ENCODE measurements at regions not wholly inside any gene's neighbourhood (a gene's known extent, or its start where the extent isn't known, plus 50 kb on each side); places are given as distances from the start of the nearest gene placed in this dataset.
A peak's percentile ranks its signal among the peaks of the same experiment; 100 is the strongest.

- no peaks in the 10 kb centered on the region for H3K9me3 ChIP-seq (ENCODE audit: low read depth)
- no peaks in the 10 kb centered on the region for H3K9me2 ChIP-seq (ENCODE audit: insufficient read depth)
- H3K9ac ChIP-seq = no peak overlapping the region
- H2AFZ ChIP-seq = no peak overlapping the region
- H3K79me2 ChIP-seq (ENCODE audit: insufficient read depth) = no peaks in the 10 kb centered on the region
- peaks cover 23% of the 10 kb centered on the region for H3F3A ChIP-seq (ENCODE audit: insufficient read depth)
- in situ Hi-C loops (cut with MboI) = no loop called here
- WGBS, 2 experiments (ENCODE audit: low coverage in 1 of 2, low lambda C conversion rate in 2 of 2, missing lambda C conversion rate in 2 of 2) = 79 to 82% methylated on average over 3 of the region's 3 CpGs
- no peak overlapping the region for H3K4me3 ChIP-seq
- H3K4me2 ChIP-seq (ENCODE audit: unreplicated experiment) = no peak overlapping the region
- no peaks in the 10 kb centered on the region for H3K36me3 ChIP-seq (ENCODE audit: low read depth)
- H3K27ac ChIP-seq = peak overlapping the region; percentile 27
- no peaks in the 10 kb centered on the region for H4K20me1 ChIP-seq (ENCODE audit: insufficient read depth)
- no peaks in the 10 kb centered on the region for H3K27me3 ChIP-seq (replicated peaks; ENCODE audit: insufficient read depth)
- peaks cover 28% of the 10 kb centered on the region for H3K4me1 ChIP-seq (ENCODE audit: insufficient read depth)
- TF ChIP-seq EZH2phosphoT487 (IDR thresholded peaks at IDR 0.05; ENCODE audit: insufficient read depth, low read depth) = no peak
- TF ChIP-seq EZH2 (IDR thresholded peaks at IDR 0.05; ENCODE audit: insufficient read depth, poor library complexity, severe bottlenecking) = no peak
- DNase-seq = no peak
Measured at GRCh38 chr3:134095005-134095404, 65.3 kb upstream of the SLCO2A1 start.

- Histone ChIP-seq H3K36me3 (ENCODE audit: low read depth) (no peaks in the 10 kb centered on the region), H3K4me3 (no peak overlapping the region), H3K4me2 (ENCODE audit: unreplicated experiment) (no peak overlapping the region), H3K9me3 (ENCODE audit: low read depth) (no peaks in the 10 kb centered on the region), H3K27me3 (replicated peaks; ENCODE audit: insufficient read depth) (no peaks in the 10 kb centered on the region), H4K20me1 (ENCODE audit: insufficient read depth) (no peaks in the 10 kb centered on the region), H3K27ac (peak overlapping the region; percentile 60), H3K4me1 (ENCODE audit: insufficient read depth) (peaks cover 33% of the 10 kb centered on the region), H3F3A (ENCODE audit: insufficient read depth) (peaks cover 28% of the 10 kb centered on the region), H3K79me2 (ENCODE audit: insufficient read depth) (no peaks in the 10 kb centered on the region), H2AFZ (no peak overlapping the region), H3K9me2 (ENCODE audit: insufficient read depth) (no peaks in the 10 kb centered on the region), H3K9ac (no peak overlapping the region)
- WGBS, 2 experiments (ENCODE audit: low coverage in 1 of 2, low lambda C conversion rate in 2 of 2, missing lambda C conversion rate in 2 of 2) = 23 to 29% methylated on average over 3 of the region's 3 CpGs
- peak; percentile 78 for DNase-seq
- in situ Hi-C loops (cut with MboI) = no loop called here
- TF ChIP-seq EZH2 (IDR thresholded peaks at IDR 0.05; ENCODE audit: insufficient read depth, poor library complexity, severe bottlenecking) (no peak), EZH2phosphoT487 (IDR thresholded peaks at IDR 0.05; ENCODE audit: insufficient read depth, low read depth) (no peak)
Measured at GRCh38 chr3:134094491-134094890, 64.8 kb upstream of the SLCO2A1 start.

- Histone ChIP-seq H3K79me2 (ENCODE audit: insufficient read depth) (no peaks in the 10 kb centered on the region), H3K27ac (peak overlapping the region; percentile 60), H3K27me3 (replicated peaks; ENCODE audit: insufficient read depth) (no peaks in the 10 kb centered on the region), H3K4me2 (ENCODE audit: unreplicated experiment) (no peak overlapping the region), H4K20me1 (ENCODE audit: insufficient read depth) (no peaks in the 10 kb centered on the region), H3K4me1 (ENCODE audit: insufficient read depth) (peaks cover 36% of the 10 kb centered on the region), H3K9ac (no peak overlapping the region), H3K9me2 (ENCODE audit: insufficient read depth) (no peaks in the 10 kb centered on the region), H2AFZ (no peak overlapping the region), H3K4me3 (no peak overlapping the region), H3F3A (ENCODE audit: insufficient read depth) (peaks cover 30% of the 10 kb centered on the region), H3K9me3 (ENCODE audit: low read depth) (no peaks in the 10 kb centered on the region), H3K36me3 (ENCODE audit: low read depth) (no peaks in the 10 kb centered on the region)
- TF ChIP-seq EZH2phosphoT487 (IDR thresholded peaks at IDR 0.05; ENCODE audit: insufficient read depth, low read depth) (no peak), EZH2 (IDR thresholded peaks at IDR 0.05; ENCODE audit: insufficient read depth, poor library complexity, severe bottlenecking) (no peak)
- peak; percentile 48 for DNase-seq
- in situ Hi-C loops (cut with MboI) = no loop called here
- 67 to 79% methylated on average over 2 of the region's 2 CpGs for WGBS, 2 experiments (ENCODE audit: low coverage in 1 of 2, low lambda C conversion rate in 2 of 2, missing lambda C conversion rate in 2 of 2)
Measured at GRCh38 chr3:134093956-134094355, 64.2 kb upstream of the SLCO2A1 start.

- peaks cover 30% of the 10 kb centered on the region for H3F3A ChIP-seq (ENCODE audit: insufficient read depth)
- no peak overlapping the region for H3K4me3 ChIP-seq
- no peaks in the 10 kb centered on the region for H3K36me3 ChIP-seq (ENCODE audit: low read depth)
- DNase-seq = no peak
- no peaks in the 10 kb centered on the region for H3K9me2 ChIP-seq (ENCODE audit: insufficient read depth)
- H3K9ac ChIP-seq = no peak overlapping the region
- no peaks in the 10 kb centered on the region for H4K20me1 ChIP-seq (ENCODE audit: insufficient read depth)
- WGBS, 2 experiments (ENCODE audit: low coverage in 1 of 2, low lambda C conversion rate in 2 of 2, missing lambda C conversion rate in 2 of 2) = 76 to 83% methylated on average over 6 of the region's 6 CpGs
- H3K27me3 ChIP-seq (replicated peaks; ENCODE audit: insufficient read depth) = no peaks in the 10 kb centered on the region
- H3K4me1 ChIP-seq (ENCODE audit: insufficient read depth) = peaks cover 36% of the 10 kb centered on the region
- H3K4me2 ChIP-seq (ENCODE audit: unreplicated experiment) = no peak overlapping the region
- in situ Hi-C loops (cut with MboI) = no loop called here
- no peaks in the 10 kb centered on the region for H3K79me2 ChIP-seq (ENCODE audit: insufficient read depth)
- no peak overlapping the region for H2AFZ ChIP-seq
- no peak for TF ChIP-seq EZH2 (IDR thresholded peaks at IDR 0.05; ENCODE audit: insufficient read depth, poor library complexity, severe bottlenecking)
- no peak for TF ChIP-seq EZH2phosphoT487 (IDR thresholded peaks at IDR 0.05; ENCODE audit: insufficient read depth, low read depth)
- no peak overlapping the region for H3K27ac ChIP-seq
- no peaks in the 10 kb centered on the region for H3K9me3 ChIP-seq (ENCODE audit: low read depth)
Measured at GRCh38 chr3:134092208-134092701, 62.5 kb upstream of the SLCO2A1 start.

GRCh38 chr3:134090031-134090430, 60.3 kb upstream of the SLCO2A1 start:
- Histone ChIP-seq H3K9me3 (ENCODE audit: low read depth) (no peaks in the 10 kb centered on the region), H3K27me3 (replicated peaks; ENCODE audit: insufficient read depth) (no peaks in the 10 kb centered on the region), H3F3A (ENCODE audit: insufficient read depth) (peaks cover 30% of the 10 kb centered on the region; the same call in 1 of the 2 replicates), H3K79me2 (ENCODE audit: insufficient read depth) (no peaks in the 10 kb centered on the region), H4K20me1 (ENCODE audit: insufficient read depth) (no peaks in the 10 kb centered on the region), H3K9me2 (ENCODE audit: insufficient read depth) (no peaks in the 10 kb centered on the region), H3K4me3 (no peak overlapping the region), H3K36me3 (ENCODE audit: low read depth) (no peaks in the 10 kb centered on the region), H3K4me2 (ENCODE audit: unreplicated experiment) (peak overlapping the region; percentile 8), H3K27ac (peak overlapping the region; percentile 40), H3K9ac (0 out of 2 replicates have a peak overlapping the region, but pooled peaks have one; percentile 8), H3K4me1 (ENCODE audit: insufficient read depth) (peaks cover 32% of the 10 kb centered on the region), H2AFZ (no peak overlapping the region)
- in situ Hi-C loops (cut with MboI) = no loop called here
- 85 to 90% methylated on average over 2 of the region's 2 CpGs for WGBS, 2 experiments (ENCODE audit: low coverage in 1 of 2, low lambda C conversion rate in 2 of 2, missing lambda C conversion rate in 2 of 2)
- DNase-seq = peak; percentile 72
- no peak for TF ChIP-seq EZH2 (IDR thresholded peaks at IDR 0.05; ENCODE audit: insufficient read depth, poor library complexity, severe bottlenecking)
- no peak for TF ChIP-seq EZH2phosphoT487 (IDR thresholded peaks at IDR 0.05; ENCODE audit: insufficient read depth, low read depth)

Measured in GM23248 (cell line).